Activated B cell treated with CpG ODN at 0.5 μM for 24 hours (primary cell): ENCODE measurements at regions not wholly inside any gene's neighbourhood (a gene's known extent, or its start where the extent isn't known, plus 50 kb on each side); places are given as distances from the start of the nearest gene placed in this dataset.

Experiments
- ATAC-seq: fragments of 200-7000 bp; cut with Tn5 transposase; one replicate; pipeline ENCODE4 v1.10.0; 2021; ENCODE audit warnings: low read depth, mild to moderate bottlenecking, moderate library complexity
- CTCF ChIA-PET: fragments of 350-600 bp; sonication (Branson Sonifier 250); formaldehyde crosslinking; loops from one replicate; lab custom pipeline; 2021; ENCODE audit warnings: antibody characterized with exemption; lab: Charles Lee
- POLR2A ChIA-PET: fragments of 350-600 bp; sonication (Branson Sonifier 250); formaldehyde crosslinking; loops from one replicate; lab custom pipeline; 2021; ENCODE audit warnings: antibody characterized with exemption; lab: Charles Lee
- DNase-seq: peaks from one replicate; pipeline ENCODE4 v3.0.0; 2022
- H3K27ac Mint-ChIP-seq: one replicate; pipeline ENCODE4 v1.8.0; 2020; ENCODE audit warnings: mixed read lengths
- H3K27me3 Mint-ChIP-seq: one replicate; pipeline ENCODE4 v1.8.0; 2021; ENCODE audit warnings: mixed read lengths
- H3K36me3 Mint-ChIP-seq: one replicate; pipeline ENCODE4 v1.8.0; 2021; ENCODE audit warnings: low read depth, mixed read lengths
- H3K4me1 Mint-ChIP-seq: one replicate; pipeline ENCODE4 v1.8.0; 2021; ENCODE audit warnings: mixed read lengths
- H3K4me3 Mint-ChIP-seq: one replicate; pipeline ENCODE4 v1.8.0; 2020; ENCODE audit warnings: mild to moderate bottlenecking, mixed read lengths
- H3K9me3 Mint-ChIP-seq: one replicate; pipeline ENCODE4 v1.8.0; 2020; ENCODE audit warnings: mixed read lengths
- intact Hi-C: fragments of 100-400 bp; cut with micrococcal nuclease; formaldehyde crosslinking; loops from one replicate; pipeline ENCODE4 v1.15.1; 2024
- TF ChIP-seq, protein P1 (sequence below): fragments of 200-600 bp; IDR thresholded peaks from one replicate; pipeline ENCODE4 v1.8.0; 2022; ENCODE audit warnings: antibody characterized with exemption, mild to moderate bottlenecking

GRCh38 chr4:136002316-136002715, 1530.0 kb downstream of the PCDH18 start:
- no peaks in the 10 kb centered on the region for H3K36me3 Mint-ChIP-seq
- TF ChIP-seq, protein P1, sequence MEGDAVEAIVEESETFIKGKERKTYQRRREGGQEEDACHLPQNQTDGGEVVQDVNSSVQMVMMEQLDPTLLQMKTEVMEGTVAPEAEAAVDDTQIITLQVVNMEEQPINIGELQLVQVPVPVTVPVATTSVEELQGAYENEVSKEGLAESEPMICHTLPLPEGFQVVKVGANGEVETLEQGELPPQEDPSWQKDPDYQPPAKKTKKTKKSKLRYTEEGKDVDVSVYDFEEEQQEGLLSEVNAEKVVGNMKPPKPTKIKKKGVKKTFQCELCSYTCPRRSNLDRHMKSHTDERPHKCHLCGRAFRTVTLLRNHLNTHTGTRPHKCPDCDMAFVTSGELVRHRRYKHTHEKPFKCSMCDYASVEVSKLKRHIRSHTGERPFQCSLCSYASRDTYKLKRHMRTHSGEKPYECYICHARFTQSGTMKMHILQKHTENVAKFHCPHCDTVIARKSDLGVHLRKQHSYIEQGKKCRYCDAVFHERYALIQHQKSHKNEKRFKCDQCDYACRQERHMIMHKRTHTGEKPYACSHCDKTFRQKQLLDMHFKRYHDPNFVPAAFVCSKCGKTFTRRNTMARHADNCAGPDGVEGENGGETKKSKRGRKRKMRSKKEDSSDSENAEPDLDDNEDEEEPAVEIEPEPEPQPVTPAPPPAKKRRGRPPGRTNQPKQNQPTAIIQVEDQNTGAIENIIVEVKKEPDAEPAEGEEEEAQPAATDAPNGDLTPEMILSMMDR, result no peak
- H3K4me1 Mint-ChIP-seq, result no peaks in the 10 kb centered on the region
- ATAC-seq (no peak), DNase-seq (no peak)
- H3K27me3 Mint-ChIP-seq, result no peaks in the 10 kb centered on the region
- H3K27ac Mint-ChIP-seq, result no peak overlapping the region
- POLR2A ChIA-PET, result no interaction called here
- no peak overlapping the region for H3K4me3 Mint-ChIP-seq
- CTCF ChIA-PET, result no interaction called here
- peaks cover 5% of the 10 kb centered on the region for H3K9me3 Mint-ChIP-seq
- intact Hi-C loops, result no loop called here

- DNase-seq, result no peak
- peaks cover 5% of the 10 kb centered on the region for H3K9me3 Mint-ChIP-seq
- intact Hi-C loops, result no loop called here
- TF ChIP-seq, protein P1, result no peak
- no peak overlapping the region for H3K27ac Mint-ChIP-seq
- ChIA-PET POLR2A (no interaction called here), CTCF (no interaction called here)
- no peak overlapping the region for H3K4me3 Mint-ChIP-seq
- no peaks in the 10 kb centered on the region for H3K4me1 Mint-ChIP-seq
- no peaks in the 10 kb centered on the region for H3K36me3 Mint-ChIP-seq
- no peak for ATAC-seq
- no peaks in the 10 kb centered on the region for H3K27me3 Mint-ChIP-seq
These were observed 1530.5 kb downstream of the PCDH18 start for GRCh38 chr4:136001791-136002190.

- Mint-ChIP-seq H3K4me1 (no peaks in the 10 kb centered on the region), H3K9me3 (peaks cover 6% of the 10 kb centered on the region), H3K4me3 (no peak overlapping the region), H3K27ac (no peak overlapping the region), H3K27me3 (no peaks in the 10 kb centered on the region), H3K36me3 (no peaks in the 10 kb centered on the region)
- intact Hi-C loops, result no loop called here
- DNase-seq (no peak), ATAC-seq (no peak)
- CTCF ChIA-PET, result no interaction called here
- POLR2A ChIA-PET, result no interaction called here
- TF ChIP-seq, protein P1, result no peak
These were observed 1532.0 kb downstream of the PCDH18 start for GRCh38 chr4:136000246-136000645.

GRCh38 chr4:135994360-135994759, 1537.9 kb downstream of the PCDH18 start:
- TF ChIP-seq, protein P1, result no peak
- Mint-ChIP-seq H3K4me1 (no peaks in the 10 kb centered on the region), H3K9me3 (peaks cover 4% of the 10 kb centered on the region), H3K27me3 (no peaks in the 10 kb centered on the region), H3K4me3 (no peak overlapping the region), H3K27ac (no peak overlapping the region), H3K36me3 (no peaks in the 10 kb centered on the region)
- intact Hi-C loops, result no loop called here
- DNase-seq (no peak), ATAC-seq (no peak)
- POLR2A ChIA-PET, result no interaction called here
- CTCF ChIA-PET, result no interaction called here

DNA sequence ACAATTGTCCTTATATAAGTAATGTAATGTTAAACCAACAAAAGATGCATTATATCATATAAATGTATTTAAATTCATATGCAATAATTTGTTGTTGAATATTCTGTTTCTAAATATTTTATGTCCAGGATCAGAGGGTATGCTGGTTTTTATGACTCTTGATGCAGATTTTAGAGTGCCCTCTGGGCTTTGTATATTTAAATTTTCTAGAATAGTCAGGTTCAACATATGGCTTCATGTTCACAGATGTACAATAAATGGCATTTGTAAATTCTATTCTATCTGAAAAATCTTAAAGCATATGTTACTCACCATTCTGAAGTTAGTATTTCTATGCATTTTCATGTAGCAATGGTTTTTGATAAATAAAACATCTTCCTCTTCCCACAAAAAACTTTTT, 1555.4 kb downstream of the PCDH18 start:
- intact Hi-C loops, result no loop called here
- H3K27me3 Mint-ChIP-seq, result no peaks in the 10 kb centered on the region
- DNase-seq, result no peak
- TF ChIP-seq, protein P1, result no peak
- H3K36me3 Mint-ChIP-seq, result no peaks in the 10 kb centered on the region
- no peak overlapping the region for H3K27ac Mint-ChIP-seq
- ChIA-PET POLR2A (no interaction called here), CTCF (no interaction called here)
- H3K9me3 Mint-ChIP-seq, result no peaks in the 10 kb centered on the region
- H3K4me1 Mint-ChIP-seq, result no peaks in the 10 kb centered on the region
- H3K4me3 Mint-ChIP-seq, result no peak overlapping the region
- ATAC-seq, result no peak
